ENCODE measurements at regions not wholly inside any gene's neighbourhood (a gene's known extent, or its start where the extent isn't known, plus 50 kb on each side); places are given as distances from the start of the nearest gene placed in this dataset.

DNA sequence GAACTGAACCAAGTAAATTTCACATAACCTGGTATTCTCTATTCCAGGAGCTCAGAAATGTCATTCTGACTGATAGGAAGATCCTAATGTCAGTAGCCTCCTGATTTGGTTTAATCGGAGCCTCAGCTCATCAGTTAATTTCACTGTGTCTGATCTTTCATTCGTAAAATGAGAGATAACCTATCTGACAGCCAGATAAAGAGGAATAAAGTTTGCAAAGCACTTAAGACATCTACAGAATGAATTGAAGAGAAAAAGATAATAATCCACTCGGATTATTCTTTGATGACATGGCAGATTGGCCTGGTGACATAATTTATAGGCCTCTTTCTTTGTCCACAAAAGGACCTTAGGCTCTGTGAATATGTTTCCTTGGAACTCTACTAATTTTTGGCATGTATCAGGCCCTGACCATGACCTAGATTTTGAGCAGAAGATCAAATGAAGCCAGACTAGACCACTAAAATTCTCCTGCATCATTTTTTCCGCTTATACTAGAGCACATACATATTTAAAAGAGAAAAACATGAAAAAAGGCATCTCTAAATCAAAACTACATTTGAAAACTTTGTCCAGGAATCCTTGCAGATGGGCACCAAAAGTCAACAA, 312.4 kb downstream of the MTX2 start:
- no peaks in the 10 kb centered on the region; the same call in 1 of the 2 replicates for H3K36me3 Mint-ChIP-seq (ENCODE audit: low read depth)
- H3K4me3 Mint-ChIP-seq: no peak overlapping the region
- TF ChIP-seq, protein P1, sequence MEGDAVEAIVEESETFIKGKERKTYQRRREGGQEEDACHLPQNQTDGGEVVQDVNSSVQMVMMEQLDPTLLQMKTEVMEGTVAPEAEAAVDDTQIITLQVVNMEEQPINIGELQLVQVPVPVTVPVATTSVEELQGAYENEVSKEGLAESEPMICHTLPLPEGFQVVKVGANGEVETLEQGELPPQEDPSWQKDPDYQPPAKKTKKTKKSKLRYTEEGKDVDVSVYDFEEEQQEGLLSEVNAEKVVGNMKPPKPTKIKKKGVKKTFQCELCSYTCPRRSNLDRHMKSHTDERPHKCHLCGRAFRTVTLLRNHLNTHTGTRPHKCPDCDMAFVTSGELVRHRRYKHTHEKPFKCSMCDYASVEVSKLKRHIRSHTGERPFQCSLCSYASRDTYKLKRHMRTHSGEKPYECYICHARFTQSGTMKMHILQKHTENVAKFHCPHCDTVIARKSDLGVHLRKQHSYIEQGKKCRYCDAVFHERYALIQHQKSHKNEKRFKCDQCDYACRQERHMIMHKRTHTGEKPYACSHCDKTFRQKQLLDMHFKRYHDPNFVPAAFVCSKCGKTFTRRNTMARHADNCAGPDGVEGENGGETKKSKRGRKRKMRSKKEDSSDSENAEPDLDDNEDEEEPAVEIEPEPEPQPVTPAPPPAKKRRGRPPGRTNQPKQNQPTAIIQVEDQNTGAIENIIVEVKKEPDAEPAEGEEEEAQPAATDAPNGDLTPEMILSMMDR (IDR thresholded peaks at IDR 0.05): no peak
- no peak for DNase-seq
- H3K27me3 Mint-ChIP-seq (ENCODE audit: insufficient read depth): no peaks in the 10 kb centered on the region
- no peak overlapping the region for H3K27ac Mint-ChIP-seq
- no peaks in the 10 kb centered on the region for H3K9me3 Mint-ChIP-seq
- H3K4me1 Mint-ChIP-seq (ENCODE audit: low read depth): peaks cover 43% of the 10 kb centered on the region

DNA sequence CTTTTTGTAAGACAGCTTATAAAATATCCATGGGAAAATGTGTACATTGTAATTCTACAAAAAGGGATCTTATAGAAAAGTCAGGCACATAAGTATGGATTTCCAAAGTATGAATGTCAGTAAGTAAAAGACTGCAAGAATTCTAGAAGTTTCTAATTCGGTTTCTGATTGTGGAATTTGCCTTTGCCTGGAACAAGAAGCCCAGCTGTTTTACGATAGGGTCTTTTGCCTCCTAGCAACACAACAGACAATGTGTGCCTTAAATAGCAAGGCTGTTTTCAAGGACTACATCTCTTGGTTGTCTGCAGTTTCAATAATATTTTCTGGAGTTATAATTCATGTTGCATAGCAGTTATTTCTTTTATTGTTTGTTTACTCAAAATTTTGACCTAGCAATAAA, 312.9 kb downstream of the MTX2 start:
- no peak overlapping the region for H3K27ac Mint-ChIP-seq
- TF ChIP-seq, protein P1 (IDR thresholded peaks at IDR 0.05): no peak
- peaks cover 43% of the 10 kb centered on the region for H3K4me1 Mint-ChIP-seq (ENCODE audit: low read depth)
- DNase-seq: no peak
- no peak overlapping the region for H3K4me3 Mint-ChIP-seq
- H3K36me3 Mint-ChIP-seq (ENCODE audit: low read depth): no peaks in the 10 kb centered on the region; the same call in 1 of the 2 replicates
- no peaks in the 10 kb centered on the region for H3K9me3 Mint-ChIP-seq
- H3K27me3 Mint-ChIP-seq (ENCODE audit: insufficient read depth): no peaks in the 10 kb centered on the region

DNA sequence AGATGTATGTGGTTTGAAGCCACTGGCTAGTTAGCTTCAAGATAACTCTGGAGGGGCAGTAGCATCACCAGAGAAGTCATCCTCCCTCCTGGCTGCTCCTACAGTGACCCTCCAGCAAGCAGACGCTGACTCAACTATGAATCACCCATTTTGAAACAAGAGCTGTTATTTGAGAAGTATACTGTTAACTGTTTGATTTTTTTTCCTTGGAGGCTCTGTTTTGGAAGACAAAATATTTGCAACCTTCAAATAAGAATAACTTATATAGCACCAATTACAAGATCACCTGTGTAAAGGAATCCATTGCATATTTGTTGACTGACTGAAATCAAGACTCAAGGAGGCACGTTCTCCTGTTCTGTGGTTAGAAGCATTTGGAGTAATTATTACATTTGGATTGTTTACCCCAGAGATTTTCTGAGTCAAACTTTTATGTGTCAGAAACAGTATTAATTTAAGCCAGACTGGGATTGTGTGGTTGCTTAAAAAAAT, 313.8 kb downstream of the MTX2 start:
- peak overlapping the region; percentile 88 for H3K27ac Mint-ChIP-seq
- no peaks in the 10 kb centered on the region for H3K27me3 Mint-ChIP-seq (ENCODE audit: insufficient read depth)
- no peaks in the 10 kb centered on the region for H3K9me3 Mint-ChIP-seq
- no peaks in the 10 kb centered on the region; the same call in 1 of the 2 replicates for H3K36me3 Mint-ChIP-seq (ENCODE audit: low read depth)
- TF ChIP-seq, protein P1 (IDR thresholded peaks at IDR 0.05): no peak
- DNase-seq: peak; percentile 92
- H3K4me3 Mint-ChIP-seq: peak overlapping the region; percentile 82
- H3K4me1 Mint-ChIP-seq (ENCODE audit: low read depth): peaks cover 43% of the 10 kb centered on the region

DNA sequence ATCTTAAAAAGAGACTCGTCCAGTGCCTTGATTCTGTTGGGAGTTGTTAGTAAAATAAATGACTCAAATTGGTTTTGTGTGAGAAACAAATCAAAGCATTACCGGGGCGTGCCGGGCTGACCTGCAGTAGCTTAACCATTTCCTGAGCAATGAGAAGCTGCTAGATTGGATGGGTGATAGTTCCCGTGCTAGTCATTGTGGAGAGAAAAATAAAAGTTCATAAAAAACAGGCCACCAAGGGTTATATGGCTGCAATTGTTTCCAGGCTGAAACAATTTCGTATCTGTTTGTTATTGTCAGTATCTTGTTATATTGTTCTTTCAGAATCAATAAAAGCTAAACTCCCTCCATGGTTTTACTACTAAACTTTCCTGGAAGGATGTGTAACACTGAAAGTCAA, 314.4 kb downstream of the MTX2 start:
- DNase-seq: peak; percentile 45
- H3K36me3 Mint-ChIP-seq (ENCODE audit: low read depth): no peaks in the 10 kb centered on the region; the same call in 1 of the 2 replicates
- peaks cover 43% of the 10 kb centered on the region for H3K4me1 Mint-ChIP-seq (ENCODE audit: low read depth)
- TF ChIP-seq, protein P1 (IDR thresholded peaks at IDR 0.05): no peak
- no peaks in the 10 kb centered on the region for H3K9me3 Mint-ChIP-seq
- no peaks in the 10 kb centered on the region for H3K27me3 Mint-ChIP-seq (ENCODE audit: insufficient read depth)
- peak overlapping the region; percentile 82 for H3K4me3 Mint-ChIP-seq
- peak overlapping the region; percentile 88 for H3K27ac Mint-ChIP-seq

DNA sequence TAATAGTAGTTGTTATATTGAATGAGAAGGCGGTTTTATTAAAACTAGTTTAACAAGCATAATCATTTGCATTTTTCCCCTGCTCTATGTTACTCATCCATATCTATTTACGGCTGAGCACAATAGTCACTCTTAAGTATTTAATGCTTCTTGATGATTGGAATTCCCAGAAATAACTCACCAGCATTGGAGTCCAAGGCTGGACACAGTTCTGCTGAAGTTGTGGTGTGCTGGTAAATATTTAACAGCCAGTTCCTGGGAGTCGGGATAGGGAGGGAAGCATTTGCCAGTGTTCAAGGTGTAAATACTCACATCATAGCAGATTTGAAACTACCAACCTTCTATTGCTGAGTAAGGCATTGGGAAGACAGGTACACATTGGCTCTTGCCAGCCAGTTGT, 315.1 kb downstream of the MTX2 start:
- Mint-ChIP-seq H3K4me1 (ENCODE audit: low read depth) (peaks cover 43% of the 10 kb centered on the region), H3K9me3 (no peaks in the 10 kb centered on the region), H3K4me3 (peak overlapping the region; percentile 82), H3K27me3 (ENCODE audit: insufficient read depth) (no peaks in the 10 kb centered on the region), H3K27ac (peak overlapping the region; percentile 88), H3K36me3 (ENCODE audit: low read depth) (no peaks in the 10 kb centered on the region; the same call in 1 of the 2 replicates)
- TF ChIP-seq, protein P1 (IDR thresholded peaks at IDR 0.05): no peak
- DNase-seq: peak; percentile 58
